Esophagus muscularis mucosa (tissue), 4 donors: ENCODE measurements at regions not wholly inside any gene's neighbourhood (a gene's known extent, or its start where the extent isn't known, plus 50 kb on each side); places are given as distances from the start of the nearest gene placed in this dataset.

Source experiments
- CTCF ChIP-seq, 3 experiments: fragments of 200-600 bp in 2 of 3; fragments of 450-650 bp in 1 of 3; sonication (generic) in 2 of 3; IDR thresholded peaks; one replicate each; pipeline ENCODE4 v1.5.1; 2017 to 2019; ENCODE audit warnings: antibody characterized with exemption in 3 of 3, mild to moderate bottlenecking in 2 of 3, moderate library complexity in 1 of 3
- EP300 ChIP-seq: sonication (generic); formaldehyde crosslinking; IDR thresholded peaks from one replicate; pipeline ENCODE4 v1.6.1; 2017; ENCODE audit warnings: antibody characterized with exemption
- POLR2A ChIP-seq: fragments of 450-650 bp; IDR thresholded peaks from one replicate; pipeline ENCODE4 v1.6.1; 2017; ENCODE audit warnings: antibody characterized with exemption, moderate library complexity, mild to moderate bottlenecking, low read depth
- POLR2AphosphoS5 ChIP-seq, 2 donors: sonication (generic); formaldehyde crosslinking; IDR thresholded peaks; one replicate each; pipeline ENCODE4 v1.6.1; 2017; ENCODE audit warnings: antibody characterized with exemption in 2 of 2

- no peak for TF ChIP-seq CTCF (IDR thresholded peaks at IDR 0.05)
- no peak for TF ChIP-seq EP300
- no peak for TF ChIP-seq POLR2AphosphoS5 (IDR thresholded peaks at IDR 0.05)
- TF ChIP-seq POLR2A = no peak
These were observed 284.9 kb downstream of the OTUD1 start for GRCh38 chr10:23723796-23724195.
